GM06990 (cell line): ENCODE measurements at regions not wholly inside any gene's neighbourhood (a gene's known extent, or its start where the extent isn't known, plus 50 kb on each side); places are given as distances from the start of the nearest gene placed in this dataset.

ENCODE experiments used
- DNase-seq: peaks from one replicate; pipeline ENCODE4 v3.0.0-alpha.2; 2011; ENCODE audit not compliant: insufficient read length; ENCODE audit errors: extremely low read depth
- H3K27me3 ChIP-seq: replicated peaks from 2 replicates; pipeline ENCODE4 v1.6.0; 2011; ENCODE audit warnings: low read length; ENCODE audit not compliant: control insufficient read depth, insufficient read depth
- H3K36me3 ChIP-seq: 2 replicates; pipeline ENCODE4 v1.5.1; 2011; ENCODE audit warnings: low read length; ENCODE audit not compliant: control insufficient read depth, insufficient read depth
- H3K4me3 ChIP-seq: replicated peaks from 2 replicates; pipeline ENCODE4 v1.5.1; 2011; ENCODE audit warnings: low read depth, mild to moderate bottlenecking, control low read depth, low read length
- TF ChIP-seq, protein P1 (sequence below): IDR thresholded peaks from 2 replicates; pipeline ENCODE4 v1.5.1; 2011; ENCODE audit warnings: low read length, control low read depth, mild to moderate bottlenecking, inconsistent platforms; ENCODE audit not compliant: insufficient read depth, poor library complexity, severe bottlenecking

DNA sequence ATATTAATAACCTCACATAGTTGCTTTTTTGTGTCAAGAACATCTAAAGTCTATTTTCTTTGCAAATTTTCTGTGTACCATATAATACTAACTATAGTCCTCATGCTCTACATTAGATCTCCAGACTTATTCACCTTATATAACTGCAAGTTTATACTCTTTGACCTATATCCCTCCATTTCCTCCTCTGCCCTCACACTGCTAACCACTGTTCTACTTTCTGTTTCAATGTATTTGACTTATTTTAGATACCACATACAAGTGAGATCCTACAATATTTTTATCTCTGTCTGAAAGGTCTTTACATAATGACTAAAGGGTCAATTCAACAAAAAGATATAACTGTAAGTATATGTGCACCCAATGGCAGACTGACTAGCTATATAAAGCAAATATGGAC is 789.7 kb upstream of the ZNF608 start:
- H3K27me3 ChIP-seq = no peaks in the 10 kb centered on the region
- TF ChIP-seq, protein P1, sequence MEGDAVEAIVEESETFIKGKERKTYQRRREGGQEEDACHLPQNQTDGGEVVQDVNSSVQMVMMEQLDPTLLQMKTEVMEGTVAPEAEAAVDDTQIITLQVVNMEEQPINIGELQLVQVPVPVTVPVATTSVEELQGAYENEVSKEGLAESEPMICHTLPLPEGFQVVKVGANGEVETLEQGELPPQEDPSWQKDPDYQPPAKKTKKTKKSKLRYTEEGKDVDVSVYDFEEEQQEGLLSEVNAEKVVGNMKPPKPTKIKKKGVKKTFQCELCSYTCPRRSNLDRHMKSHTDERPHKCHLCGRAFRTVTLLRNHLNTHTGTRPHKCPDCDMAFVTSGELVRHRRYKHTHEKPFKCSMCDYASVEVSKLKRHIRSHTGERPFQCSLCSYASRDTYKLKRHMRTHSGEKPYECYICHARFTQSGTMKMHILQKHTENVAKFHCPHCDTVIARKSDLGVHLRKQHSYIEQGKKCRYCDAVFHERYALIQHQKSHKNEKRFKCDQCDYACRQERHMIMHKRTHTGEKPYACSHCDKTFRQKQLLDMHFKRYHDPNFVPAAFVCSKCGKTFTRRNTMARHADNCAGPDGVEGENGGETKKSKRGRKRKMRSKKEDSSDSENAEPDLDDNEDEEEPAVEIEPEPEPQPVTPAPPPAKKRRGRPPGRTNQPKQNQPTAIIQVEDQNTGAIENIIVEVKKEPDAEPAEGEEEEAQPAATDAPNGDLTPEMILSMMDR = no peak
- no peak overlapping the region for H3K4me3 ChIP-seq
- H3K36me3 ChIP-seq = no peaks in the 10 kb centered on the region
- DNase-seq = no peak

DNA sequence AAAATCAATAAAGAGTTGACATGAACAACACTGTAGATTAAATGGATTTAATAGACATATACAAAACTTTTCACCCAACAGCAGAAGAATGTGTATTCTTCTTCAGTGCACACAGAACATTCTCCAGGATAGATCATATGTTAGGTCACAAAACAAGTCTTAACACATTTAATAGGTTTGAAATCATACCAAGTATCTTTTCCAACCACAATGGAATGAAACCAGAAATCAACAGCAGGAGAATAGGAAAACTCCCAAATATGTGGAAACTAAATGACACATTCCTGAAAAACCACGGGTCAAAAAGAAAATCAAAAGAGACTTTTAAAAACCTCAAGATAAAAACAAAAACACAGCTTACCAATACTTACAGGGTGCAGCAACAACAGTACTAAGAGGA is 790.1 kb upstream of the ZNF608 start:
- H3K36me3 ChIP-seq = no peaks in the 10 kb centered on the region
- DNase-seq = no peak
- H3K4me3 ChIP-seq = no peak overlapping the region
- no peaks in the 10 kb centered on the region for H3K27me3 ChIP-seq
- TF ChIP-seq, protein P1 = no peak

DNA sequence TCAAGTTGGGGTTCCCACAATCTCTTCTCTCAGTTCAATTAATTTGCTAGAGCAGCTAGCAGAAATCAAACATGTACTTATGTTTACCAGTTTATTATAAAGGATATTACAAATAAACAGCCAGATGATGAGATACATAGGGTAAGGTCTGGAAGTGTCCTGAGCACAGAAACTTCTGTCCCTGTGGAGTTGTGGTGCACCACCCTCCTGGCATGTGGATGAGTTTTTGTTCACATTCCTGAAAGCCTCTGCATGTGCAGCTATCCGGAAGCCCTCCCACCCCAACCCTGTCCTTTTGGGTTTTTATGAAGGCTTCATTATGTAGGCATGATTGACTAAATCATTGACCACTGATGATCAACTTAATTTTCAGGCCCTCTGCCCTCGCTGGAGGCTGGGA is 791.2 kb upstream of the ZNF608 start:
- TF ChIP-seq, protein P1 = no peak
- DNase-seq = no peak
- Histone ChIP-seq H3K4me3 (no peak overlapping the region), H3K27me3 (no peaks in the 10 kb centered on the region), H3K36me3 (no peaks in the 10 kb centered on the region)

DNA sequence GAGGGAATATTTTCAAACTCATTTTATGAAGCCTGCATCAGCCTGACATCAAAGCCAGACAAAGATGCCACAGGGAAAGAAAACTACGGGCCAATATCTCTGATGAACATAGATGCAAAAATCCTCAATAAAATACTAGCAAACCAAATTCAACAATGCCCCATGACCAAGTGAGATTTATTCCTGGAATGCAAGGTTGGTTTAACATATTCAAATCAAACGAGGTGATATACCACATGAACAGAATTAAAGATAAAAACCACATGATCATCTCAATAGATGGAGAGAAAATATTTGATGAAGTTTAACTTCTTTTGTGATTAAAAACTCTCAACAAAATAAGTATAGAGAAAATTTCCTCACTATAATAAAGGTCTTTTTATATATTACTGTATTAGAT is 792.0 kb upstream of the ZNF608 start:
- no peak for DNase-seq
- no peak overlapping the region for H3K4me3 ChIP-seq
- no peaks in the 10 kb centered on the region for H3K36me3 ChIP-seq
- TF ChIP-seq, protein P1 = no peak
- no peaks in the 10 kb centered on the region for H3K27me3 ChIP-seq

DNA sequence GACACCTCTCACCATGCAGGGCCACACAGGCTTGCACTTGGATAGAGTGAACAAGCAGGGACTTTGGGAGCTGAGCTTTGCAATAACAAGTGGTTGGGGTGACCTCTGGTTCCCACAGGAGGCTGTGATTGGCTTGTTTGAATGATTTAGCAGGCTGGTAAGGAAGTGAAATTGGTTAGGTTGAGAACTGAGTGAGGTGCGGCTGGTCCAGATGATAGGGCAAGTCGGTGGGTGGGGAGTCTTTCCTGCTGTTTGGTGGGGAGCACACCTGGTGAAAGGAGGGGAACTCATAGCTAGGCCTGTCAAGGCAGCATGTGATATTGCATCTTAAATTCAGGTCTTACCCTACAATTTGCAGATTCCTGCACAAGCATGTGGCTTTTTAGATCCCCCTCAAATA is 794.6 kb upstream of the ZNF608 start:
- Histone ChIP-seq H3K4me3 (no peak overlapping the region), H3K36me3 (no peaks in the 10 kb centered on the region), H3K27me3 (no peaks in the 10 kb centered on the region)
- TF ChIP-seq, protein P1 = no peak
- no peak for DNase-seq

DNA sequence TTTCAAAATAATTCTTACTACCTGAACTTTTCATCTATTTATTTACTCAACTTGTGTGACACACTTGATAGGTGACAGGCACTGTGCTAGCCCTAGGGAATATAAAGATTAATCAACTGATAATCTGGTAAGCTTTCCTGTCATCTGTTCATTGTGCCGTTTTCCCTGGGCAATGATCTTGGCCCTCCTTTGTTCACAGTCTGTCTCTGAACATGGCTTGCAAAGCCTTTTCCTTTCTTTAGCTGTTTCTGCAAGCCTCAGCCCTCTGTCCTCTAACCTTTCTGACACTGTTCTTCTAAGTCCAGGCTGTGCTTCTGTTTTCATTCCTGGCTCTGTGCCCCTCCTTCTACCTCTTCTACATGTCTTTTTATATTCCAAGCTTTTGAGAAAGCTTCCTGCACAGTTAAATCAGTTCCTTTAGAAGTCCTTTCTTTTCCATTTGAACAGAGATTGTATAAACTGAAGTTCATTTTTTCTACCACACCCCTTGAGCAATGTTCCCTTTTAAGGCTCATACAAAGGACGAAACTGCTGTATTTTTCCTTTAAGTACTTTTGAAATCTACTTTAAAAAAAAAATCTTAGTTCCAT is 803.0 kb upstream of the ZNF608 start:
- no peaks in the 10 kb centered on the region for H3K27me3 ChIP-seq
- H3K4me3 ChIP-seq = no peak overlapping the region
- H3K36me3 ChIP-seq = no peaks in the 10 kb centered on the region
- no peak for DNase-seq
- TF ChIP-seq, protein P1 = no peak
